B cell (primary cell): ENCODE measurements at regions not wholly inside any gene's neighbourhood (a gene's known extent, or its start where the extent isn't known, plus 50 kb on each side); places are given as distances from the start of the nearest gene placed in this dataset.
"Not testable (repeated sequence)": the region's sequence is repeated elsewhere in the genome, so short reads cannot be mapped to it uniquely, and the experiment has no call there.

ENCODE experiments used
- ATAC-seq: fragments of 200-7000 bp; cut with Tn5 transposase; one replicate; pipeline ENCODE4 v1.10.0; 2021; ENCODE audit warnings: low read depth, mild to moderate bottlenecking, moderate number of reproducible peaks, moderate library complexity
- CTCF ChIA-PET: fragments of 350-600 bp; sonication (Branson Sonifier 250); formaldehyde crosslinking; loops from one replicate; lab custom pipeline; 2021; ENCODE audit warnings: antibody characterized with exemption, inconsistent platforms; lab: Charles Lee
- POLR2A ChIA-PET: fragments of 350-600 bp; sonication (Branson Sonifier 250); formaldehyde crosslinking; loops from one replicate; lab custom pipeline; 2021; ENCODE audit warnings: antibody characterized with exemption; lab: Charles Lee
- DNase-seq: peaks from one replicate; pipeline ENCODE4 v3.0.0; 2013
- H2AFZ ChIP-seq: 2 replicates; pipeline ENCODE4 v1.6.1; 2012; ENCODE audit warnings: mild to moderate bottlenecking, low read depth, low read length; ENCODE audit not compliant: insufficient read depth, poor library complexity, severe bottlenecking
- H3K27ac ChIP-seq, 2 donors: 1 replicate in 1 of 2; 2 replicates in 1 of 2; pipeline ENCODE4 v1.5.1; 2012 to 2013; ENCODE audit warnings: low read length in 2 of 2, mild to moderate bottlenecking in 2 of 2, moderate library complexity in 1 of 2
- H3K27me3 ChIP-seq, 4 experiments: fragments of 200-600 bp in 1 of 4; sonication (generic) in 1 of 4; replicated peaks in 1 of 4; 1 replicate in 2 of 4; 2 replicates in 2 of 4; pipeline versions ENCODE4 v1.6.1 to v1.7.0; 2013 to 2016; ENCODE audit warnings: low read length in 3 of 4, mild to moderate bottlenecking in 2 of 4, mixed read lengths in 1 of 4, moderate library complexity in 1 of 4; ENCODE audit not compliant: insufficient read depth in 4 of 4, control insufficient read depth in 3 of 4; ENCODE audit errors: control extremely low read depth in 1 of 4
- H3K36me3 ChIP-seq, 2 experiments: replicated peaks in 1 of 2; 1 replicate in 1 of 2; 2 replicates in 1 of 2; pipeline versions ENCODE4 v1.6.1 to v1.7.1; 2013; ENCODE audit warnings: low read length in 1 of 2; ENCODE audit not compliant: insufficient read depth in 2 of 2, control insufficient read depth in 1 of 2; ENCODE audit errors: control extremely low read depth in 1 of 2, extremely low read depth in 1 of 2
- H3K4me1 ChIP-seq, 2 donors: fragments of 200-600 bp in 1 of 2; sonication (generic) in 1 of 2; 1 replicate in 1 of 2; 2 replicates in 1 of 2; pipeline versions ENCODE4 v1.5.1 to v1.6.1; 2013 to 2017; ENCODE audit warnings: low read length in 2 of 2; ENCODE audit not compliant: control insufficient read depth in 2 of 2, insufficient read depth in 2 of 2
- H3K4me2 ChIP-seq: replicated peaks from 2 replicates; pipeline ENCODE3; 2012; ENCODE audit warnings: mild to moderate bottlenecking, low read depth, low read length; ENCODE audit not compliant: poor library complexity, severe bottlenecking
- H3K4me3 ChIP-seq, 5 experiments: fragments of 200-600 bp in 1 of 5; sonication (generic) in 1 of 5; 1 replicate in 3 of 5; 2 replicates in 2 of 5; pipeline versions ENCODE4 v1.5.1 to v1.7.0; 2011 to 2016; ENCODE audit warnings: low read length in 4 of 5, mild to moderate bottlenecking in 4 of 5, low read depth in 2 of 5, control low read depth in 1 of 5, moderate library complexity in 1 of 5; ENCODE audit not compliant: insufficient read depth in 1 of 5; ENCODE audit errors: control extremely low read depth in 1 of 5, extremely low read depth in 1 of 5
- H3K79me2 ChIP-seq: fragments of 200-600 bp; sonication (generic); one replicate; pipeline ENCODE4 v1.6.0; 2016; ENCODE audit warnings: low read length; ENCODE audit not compliant: control insufficient read depth, insufficient read depth
- H3K9ac ChIP-seq: fragments of 200-600 bp; sonication (generic); 2 replicates; pipeline ENCODE4 v1.6.1; 2017; ENCODE audit warnings: mild to moderate bottlenecking, low read length, moderate library complexity
- H3K9me3 ChIP-seq, 3 donors: one replicate each; pipeline versions ENCODE4 v1.6.1 to v1.7.1; 2013; ENCODE audit warnings: low read length in 2 of 3; ENCODE audit not compliant: control insufficient read depth in 2 of 3, insufficient read depth in 1 of 3; ENCODE audit errors: control extremely low read depth in 1 of 3
- H4K20me1 ChIP-seq: 2 replicates; pipeline ENCODE4 v1.6.0; 2012; ENCODE audit warnings: mild to moderate bottlenecking, low read length; ENCODE audit not compliant: insufficient read depth, control insufficient read depth, poor library complexity, severe bottlenecking
- H3K27ac Mint-ChIP-seq: one replicate; pipeline ENCODE4 v1.8.0; 2021; ENCODE audit warnings: mixed read lengths
- H3K27me3 Mint-ChIP-seq: one replicate; pipeline ENCODE4 v1.8.0; 2021; ENCODE audit warnings: mixed read lengths
- H3K4me1 Mint-ChIP-seq: one replicate; pipeline ENCODE4 v1.8.0; 2021; ENCODE audit warnings: mixed read lengths
- H3K4me3 Mint-ChIP-seq: one replicate; pipeline ENCODE4 v1.8.0; 2021; ENCODE audit warnings: mixed read lengths
- H3K9me3 Mint-ChIP-seq: one replicate; pipeline ENCODE4 v1.8.0; 2022; ENCODE audit warnings: mixed read lengths; ENCODE audit not compliant: insufficient read depth
- EZH2 ChIP-seq: IDR thresholded peaks from 2 replicates; pipeline ENCODE4 v1.6.1; 2012; ENCODE audit warnings: borderline replicate concordance, low read depth, mild to moderate bottlenecking, moderate library complexity, low read length; ENCODE audit not compliant: insufficient read depth, poor library complexity, severe bottlenecking
- WGBS: methylation state at CpG from one replicate; pipeline ENCODE4 v1.1.5; 2013; ENCODE audit warnings: missing lambda C conversion rate; ENCODE audit not compliant: insufficient coverage; 5-methylcytosine and 5-hydroxymethylcytosine counted together
- intact Hi-C: fragments of 100-400 bp; cut with micrococcal nuclease; formaldehyde crosslinking; loops from one replicate; pipeline ENCODE4 v1.10.0; 2022
- TF ChIP-seq, protein P1 (sequence below): fragments of 200-600 bp; IDR thresholded peaks from one replicate; pipeline ENCODE4 v1.8.0; 2022; ENCODE audit warnings: antibody characterized with exemption, mild to moderate bottlenecking

- no peaks in the 10 kb centered on the region for H3K27me3 Mint-ChIP-seq
- Histone ChIP-seq H3K4me3 (no peak overlapping the region), H2AFZ (no peak overlapping the region), H3K36me3 (no peaks in the 10 kb centered on the region), H3K27ac (no peak overlapping the region), H3K27me3 (no peaks in the 10 kb centered on the region), H3K79me2 (no peaks in the 10 kb centered on the region), H3K4me2 (no peak overlapping the region), H3K9me3 (no peaks in the 10 kb centered on the region), H3K4me1 (no peaks in the 10 kb centered on the region), H4K20me1 (no peaks in the 10 kb centered on the region), H3K9ac (no peak overlapping the region)
- no peak for TF ChIP-seq EZH2
- TF ChIP-seq, protein P1, sequence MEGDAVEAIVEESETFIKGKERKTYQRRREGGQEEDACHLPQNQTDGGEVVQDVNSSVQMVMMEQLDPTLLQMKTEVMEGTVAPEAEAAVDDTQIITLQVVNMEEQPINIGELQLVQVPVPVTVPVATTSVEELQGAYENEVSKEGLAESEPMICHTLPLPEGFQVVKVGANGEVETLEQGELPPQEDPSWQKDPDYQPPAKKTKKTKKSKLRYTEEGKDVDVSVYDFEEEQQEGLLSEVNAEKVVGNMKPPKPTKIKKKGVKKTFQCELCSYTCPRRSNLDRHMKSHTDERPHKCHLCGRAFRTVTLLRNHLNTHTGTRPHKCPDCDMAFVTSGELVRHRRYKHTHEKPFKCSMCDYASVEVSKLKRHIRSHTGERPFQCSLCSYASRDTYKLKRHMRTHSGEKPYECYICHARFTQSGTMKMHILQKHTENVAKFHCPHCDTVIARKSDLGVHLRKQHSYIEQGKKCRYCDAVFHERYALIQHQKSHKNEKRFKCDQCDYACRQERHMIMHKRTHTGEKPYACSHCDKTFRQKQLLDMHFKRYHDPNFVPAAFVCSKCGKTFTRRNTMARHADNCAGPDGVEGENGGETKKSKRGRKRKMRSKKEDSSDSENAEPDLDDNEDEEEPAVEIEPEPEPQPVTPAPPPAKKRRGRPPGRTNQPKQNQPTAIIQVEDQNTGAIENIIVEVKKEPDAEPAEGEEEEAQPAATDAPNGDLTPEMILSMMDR: no peak
- no peak for ATAC-seq
- H3K9me3 Mint-ChIP-seq: peaks cover 3% of the 10 kb centered on the region
- POLR2A ChIA-PET: no interaction called here
- H3K27ac Mint-ChIP-seq: no peak overlapping the region
- CTCF ChIA-PET: no interaction called here
- WGBS: 100% methylated on average over 2 of the region's 2 CpGs
- no peak for DNase-seq
- H3K4me3 Mint-ChIP-seq: no peak overlapping the region
- H3K4me1 Mint-ChIP-seq: no peaks in the 10 kb centered on the region
- intact Hi-C loops: no loop called here
Observed at GRCh38 chr10:123227706-123228105, 73.5 kb downstream of the BUB3 start.

DNA sequence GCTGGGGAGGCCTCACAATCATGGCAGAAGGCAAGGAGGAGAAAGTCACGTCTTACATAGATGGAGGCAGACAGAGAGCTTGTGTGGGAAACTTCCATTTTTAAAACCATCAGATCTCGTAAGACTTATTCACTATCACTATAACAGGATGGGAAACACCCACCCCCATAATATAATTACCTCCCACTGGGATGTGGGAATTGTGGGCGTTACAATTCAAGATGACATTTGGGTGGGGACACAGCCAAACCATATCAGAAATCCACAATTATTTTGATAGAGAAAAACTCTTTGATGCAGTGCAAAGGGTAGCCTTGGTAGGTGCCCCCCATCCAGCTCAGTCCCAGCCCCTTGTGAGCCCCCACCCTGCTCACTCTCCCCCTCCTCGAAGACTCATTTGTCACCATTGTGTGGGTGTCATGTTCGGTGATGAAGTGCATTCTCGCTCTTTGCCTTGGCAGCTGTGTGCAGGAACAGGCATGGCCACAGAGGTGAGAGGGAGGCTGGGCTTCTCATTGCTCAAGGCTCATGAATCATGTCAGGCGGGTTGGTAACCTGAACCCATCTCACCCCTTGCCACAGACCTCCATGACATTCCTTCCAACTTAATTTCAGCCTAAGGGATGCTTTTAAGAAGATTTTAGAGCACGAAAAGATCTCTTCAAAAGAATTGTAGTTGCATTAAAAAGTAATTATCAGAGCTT, 75.9 kb downstream of the BUB3 start:
- Mint-ChIP-seq H3K4me3 (no peak overlapping the region), H3K9me3 (peaks cover 5% of the 10 kb centered on the region), H3K27ac (no peak overlapping the region), H3K27me3 (no peaks in the 10 kb centered on the region), H3K4me1 (no peaks in the 10 kb centered on the region)
- no CpG with 5 or more reads among the region's 8 CpGs for WGBS
- Histone ChIP-seq H3K4me2 (no peak overlapping the region), H2AFZ (no peak overlapping the region), H4K20me1 (no peaks in the 10 kb centered on the region), H3K4me3 (no peak overlapping the region), H3K27me3 (no peaks in the 10 kb centered on the region), H3K27ac (no peak overlapping the region), H3K79me2 (no peaks in the 10 kb centered on the region), H3K36me3 (peaks cover 0 to 1% of the 10 kb centered on the region in 2 experiments), H3K4me1 (no peaks in the 10 kb centered on the region), H3K9ac (no peak overlapping the region), H3K9me3 (peaks cover 2 to 8% (median 4%) of the 10 kb centered on the region in 3 donors)
- ChIA-PET POLR2A (no interaction called here), CTCF (no interaction called here)
- ATAC-seq (no peak), DNase-seq (no peak)
- intact Hi-C loops: no loop called here
- TF ChIP-seq EZH2: no peak
- TF ChIP-seq, protein P1: no peak

DNA sequence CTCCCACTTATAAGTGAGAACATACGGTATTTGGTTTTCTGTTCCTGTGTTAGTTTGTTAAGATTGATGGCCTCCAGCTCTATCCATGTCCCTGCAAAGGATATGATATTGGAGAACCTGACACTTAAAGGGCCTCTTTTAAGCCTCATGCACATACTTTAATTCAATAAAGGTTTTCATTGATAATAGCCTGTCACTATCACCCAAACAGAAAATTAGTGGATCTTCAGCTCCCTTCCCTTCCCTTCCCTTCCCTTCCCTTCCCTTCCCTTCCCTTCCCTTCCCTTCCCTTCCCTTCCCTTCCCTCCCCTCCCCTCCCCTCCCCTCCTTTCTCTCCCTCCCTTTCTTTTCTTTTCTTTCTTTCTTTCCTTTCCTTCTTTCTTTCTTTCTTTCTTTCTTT, 78.7 kb downstream of the BUB3 start:
- peaks cover 3 to 21% (median 8%) of the 10 kb centered on the region in 3 donors for H3K9me3 ChIP-seq
- H4K20me1 ChIP-seq, H3K27ac ChIP-seq, H3K4me3 Mint-ChIP-seq, CTCF ChIA-PET, H3K79me2 ChIP-seq, H3K27me3 ChIP-seq, H3K27ac Mint-ChIP-seq, intact Hi-C loops, POLR2A ChIA-PET, ATAC-seq, H3K9ac ChIP-seq, H3K27me3 Mint-ChIP-seq, H3K4me1 Mint-ChIP-seq, H3K9me3 Mint-ChIP-seq, H2AFZ ChIP-seq, H3K4me2 ChIP-seq, H3K4me3 ChIP-seq, DNase-seq, H3K4me1 ChIP-seq, H3K36me3 ChIP-seq: not testable (repeated sequence)
- WGBS: no CpG with 5 or more reads among the region's 1 CpG
